ENCODE measurements at regions not wholly inside any gene's neighbourhood (a gene's known extent, or its start where the extent isn't known, plus 50 kb on each side); places are given as distances from the start of the nearest gene placed in this dataset.

- no peaks in the 10 kb centered on the region for H3K9me3 Mint-ChIP-seq (ENCODE audit: unreplicated experiment)
- no peak for DNase-seq (ENCODE audit: low spot score)
- no peak overlapping the region for H3K4me3 Mint-ChIP-seq (ENCODE audit: unreplicated experiment)
- no peak overlapping the region for H3K27ac Mint-ChIP-seq (ENCODE audit: unreplicated experiment)
- TF ChIP-seq CTCF (IDR thresholded peaks at IDR 0.05; ENCODE audit: unreplicated experiment), result no peak
- H3K4me1 Mint-ChIP-seq (ENCODE audit: unreplicated experiment), result peaks cover 17% of the 10 kb centered on the region
- H3K27me3 Mint-ChIP-seq (ENCODE audit: unreplicated experiment), result no peaks in the 10 kb centered on the region
- no peaks in the 10 kb centered on the region for H3K36me3 Mint-ChIP-seq (ENCODE audit: low read depth, unreplicated experiment)
These were observed 370.1 kb upstream of the ZFHX3 start for GRCh38 chr16:73418051-73418450.

GRCh38 chr16:73415286-73415685 is 367.4 kb upstream of the ZFHX3 start:
- Mint-ChIP-seq H3K27me3 (ENCODE audit: unreplicated experiment) (no peaks in the 10 kb centered on the region), H3K27ac (ENCODE audit: unreplicated experiment) (no peak overlapping the region), H3K9me3 (ENCODE audit: unreplicated experiment) (no peaks in the 10 kb centered on the region), H3K4me1 (ENCODE audit: unreplicated experiment) (no peaks in the 10 kb centered on the region), H3K36me3 (ENCODE audit: low read depth, unreplicated experiment) (no peaks in the 10 kb centered on the region), H3K4me3 (ENCODE audit: unreplicated experiment) (no peak overlapping the region)
- DNase-seq (ENCODE audit: low spot score), result no peak
- no peak for TF ChIP-seq CTCF (IDR thresholded peaks at IDR 0.05; ENCODE audit: unreplicated experiment)

- no peaks in the 10 kb centered on the region for H3K27me3 Mint-ChIP-seq (ENCODE audit: unreplicated experiment)
- no peaks in the 10 kb centered on the region for H3K9me3 Mint-ChIP-seq (ENCODE audit: unreplicated experiment)
- TF ChIP-seq CTCF (IDR thresholded peaks at IDR 0.05; ENCODE audit: unreplicated experiment), result no peak
- H3K4me3 Mint-ChIP-seq (ENCODE audit: unreplicated experiment), result no peak overlapping the region
- no peaks in the 10 kb centered on the region for H3K4me1 Mint-ChIP-seq (ENCODE audit: unreplicated experiment)
- H3K36me3 Mint-ChIP-seq (ENCODE audit: low read depth, unreplicated experiment), result no peaks in the 10 kb centered on the region
- no peak for DNase-seq (ENCODE audit: low spot score)
- H3K27ac Mint-ChIP-seq (ENCODE audit: unreplicated experiment), result no peak overlapping the region
These were observed 366.7 kb upstream of the ZFHX3 start for GRCh38 chr16:73414638-73415037.

GRCh38 chr16:73413830-73414190 is 365.9 kb upstream of the ZFHX3 start:
- no peak overlapping the region for H3K4me3 Mint-ChIP-seq (ENCODE audit: unreplicated experiment)
- H3K36me3 Mint-ChIP-seq (ENCODE audit: low read depth, unreplicated experiment), result no peaks in the 10 kb centered on the region
- no peak for DNase-seq (ENCODE audit: low spot score)
- no peaks in the 10 kb centered on the region for H3K4me1 Mint-ChIP-seq (ENCODE audit: unreplicated experiment)
- no peaks in the 10 kb centered on the region for H3K27me3 Mint-ChIP-seq (ENCODE audit: unreplicated experiment)
- peak; percentile 23 for TF ChIP-seq CTCF (IDR thresholded peaks at IDR 0.05; ENCODE audit: unreplicated experiment)
- no peak overlapping the region for H3K27ac Mint-ChIP-seq (ENCODE audit: unreplicated experiment)
- no peaks in the 10 kb centered on the region for H3K9me3 Mint-ChIP-seq (ENCODE audit: unreplicated experiment)

GRCh38 chr16:73413091-73413829 is 365.3 kb upstream of the ZFHX3 start:
- DNase-seq (ENCODE audit: low spot score), result no peak
- no peak for TF ChIP-seq CTCF (IDR thresholded peaks at IDR 0.05; ENCODE audit: unreplicated experiment)
- H3K4me3 Mint-ChIP-seq (ENCODE audit: unreplicated experiment), result no peak overlapping the region
- H3K36me3 Mint-ChIP-seq (ENCODE audit: low read depth, unreplicated experiment), result no peaks in the 10 kb centered on the region
- no peak overlapping the region for H3K27ac Mint-ChIP-seq (ENCODE audit: unreplicated experiment)
- no peaks in the 10 kb centered on the region for H3K9me3 Mint-ChIP-seq (ENCODE audit: unreplicated experiment)
- H3K27me3 Mint-ChIP-seq (ENCODE audit: unreplicated experiment), result no peaks in the 10 kb centered on the region
- no peaks in the 10 kb centered on the region for H3K4me1 Mint-ChIP-seq (ENCODE audit: unreplicated experiment)
